HepG2 (cell line): ENCODE measurements at regions not wholly inside any gene's neighbourhood (a gene's known extent, or its start where the extent isn't known, plus 50 kb on each side); places are given as distances from the start of the nearest gene placed in this dataset.
A peak's percentile ranks its signal among the peaks of the same experiment; 100 is the strongest.

ENCODE experiments used
- ATAC-seq: fragments of 200-7000 bp; cut with Tn5 transposase; 3 replicates; pipeline ENCODE4 v1.9.1; 2020; ENCODE audit warnings: mild to moderate bottlenecking, moderate library complexity
- BruUV-seq: library from RNA; stranded (reverse); fragments of 400-500 nt; replicated peaks from 2 replicates; lab custom pipeline; 2021; lab: Mats Ljungman, UMichigan
- CTCF ChIA-PET: fragments of 300-600 bp; formaldehyde crosslinking; extraction: SDS; loops from one replicate; lab custom pipeline; 2021; ENCODE audit warnings: low total read pairs, inconsistent platforms, low intra/inter-chr PET ratio; lab: Yijun Ruan, JAX
- POLR2A ChIA-PET: fragments of 350-600 bp; sonication (Branson Sonifier 250); formaldehyde crosslinking; loops from one replicate; lab custom pipeline; 2020; ENCODE audit warnings: antibody characterized with exemption, inconsistent platforms; lab: Yijun Ruan, JAX
- DNase-seq: peaks from one replicate; pipeline ENCODE4 v3.0.0-alpha.2; 2015; ENCODE audit warnings: low spot score
- FAIRE-seq: peaks from 3 replicates; lab custom pipeline; 2011; peaks lifted over from hg19 to GRCh38; lab: Jason Lieb, UNC
- H2AFZ ChIP-seq: one replicate; pipeline ENCODE4 v1.6.1; 2011; ENCODE audit warnings: low read length, inconsistent platforms
- H3K27ac ChIP-seq: fragments of 300-600 bp; 3 replicates; pipeline ENCODE4 v1.8.0; 2011; ENCODE audit warnings: mixed run types, mild to moderate bottlenecking, mixed read lengths, low read length, inconsistent platforms; ENCODE audit not compliant: insufficient read depth; ENCODE audit errors: extremely low read length
- H3K27me3 ChIP-seq, 2 experiments: fragments of 200-600 bp in 1 of 2; 2 replicates in 1 of 2; 3 replicates in 1 of 2; pipeline versions ENCODE4 v1.6.0 to v1.8.0; 2011; ENCODE audit warnings: low read length in 2 of 2, mild to moderate bottlenecking in 2 of 2, moderate library complexity in 2 of 2, inconsistent platforms in 1 of 2; ENCODE audit not compliant: insufficient read depth in 2 of 2, control insufficient read depth in 1 of 2
- H3K36me3 ChIP-seq, 2 experiments: fragments of 200-600 bp in 1 of 2; replicated peaks in 1 of 2; 2 replicates in 1 of 2; 3 replicates in 1 of 2; pipeline versions ENCODE4 v1.5.1 to v1.8.0; 2011; ENCODE audit warnings: low read length in 2 of 2, inconsistent platforms in 1 of 2; ENCODE audit not compliant: insufficient read depth in 2 of 2, control insufficient read depth in 1 of 2
- H3K4me1 ChIP-seq: 2 replicates; pipeline ENCODE4 v1.5.1; 2012; ENCODE audit warnings: low read length, inconsistent platforms; ENCODE audit not compliant: insufficient read depth
- H3K4me2 ChIP-seq: 2 replicates; pipeline ENCODE4 v1.6.0; 2011; ENCODE audit warnings: low read depth, low read length, inconsistent platforms
- H3K4me3 ChIP-seq, 3 experiments: fragments of 200-600 bp in 1 of 3; sonication (generic), shearing (Covaris generic) in 1 of 3; replicated peaks in 1 of 3; 2 replicates each; pipeline ENCODE4 v1.5.1; 2011 to 2016; ENCODE audit warnings: low read length in 3 of 3, inconsistent platforms in 2 of 3, low read depth in 2 of 3, mild to moderate bottlenecking in 2 of 3, control low read depth in 1 of 3, mixed read lengths in 1 of 3; ENCODE audit not compliant: insufficient read depth in 1 of 3
- H3K79me2 ChIP-seq: one replicate; pipeline ENCODE4 v1.6.1; 2011; ENCODE audit warnings: low read length, inconsistent platforms; ENCODE audit not compliant: insufficient read depth
- H3K9ac ChIP-seq: 2 replicates; pipeline ENCODE4 v1.6.0; 2011; ENCODE audit warnings: mild to moderate bottlenecking, low read depth, low read length, inconsistent platforms; ENCODE audit not compliant: insufficient read depth
- H3K9me3 ChIP-seq: 2 replicates; pipeline ENCODE4 v1.5.1; 2012; ENCODE audit warnings: mild to moderate bottlenecking, low read length
- H4K20me1 ChIP-seq: 2 replicates; pipeline ENCODE4 v1.6.0; 2011; ENCODE audit warnings: inconsistent platforms, mild to moderate bottlenecking, low read length, moderate library complexity; ENCODE audit not compliant: insufficient read depth
- CEBPB ChIP-seq: IDR thresholded peaks from 2 replicates; pipeline ENCODE4 v1.6.1; 2011; ENCODE audit warnings: low read depth, low read length, improper control_type of control experiment, borderline replicate concordance
- MAFF ChIP-seq: IDR thresholded peaks from 2 replicates; pipeline ENCODE4 v1.6.1; 2011; ENCODE audit warnings: low read depth, low read length, improper control_type of control experiment
- MAFK ChIP-seq, 2 experiments: IDR thresholded peaks in 1 of 2; conservative IDR thresholded peaks in 1 of 2; 2 replicates each; pipeline ENCODE4 v1.6.1; 2011; ENCODE audit warnings: improper control_type of control experiment in 2 of 2, low read length in 2 of 2
- NFRKB ChIP-seq: fragments of 450-650 bp; IDR thresholded peaks from 2 replicates; pipeline ENCODE4 v1.6.1; 2017
- POLR2AphosphoS5 ChIP-seq: IDR thresholded peaks from 2 replicates; pipeline ENCODE4 v1.6.1; 2012; ENCODE audit warnings: low read depth, low read length
- ZNF432 ChIP-seq: sonication (generic); formaldehyde crosslinking; IDR thresholded peaks from 2 replicates; pipeline ENCODE4 v1.5.0; 2020; ENCODE audit warnings: missing genetic modification reagents, mild to moderate bottlenecking, borderline replicate concordance
- ZNF543 ChIP-seq: sonication (generic); formaldehyde crosslinking; IDR thresholded peaks from 2 replicates; pipeline ENCODE4 v1.4.0; 2020; ENCODE audit warnings: mild to moderate bottlenecking, missing genetic modification reagents
- ZNF768 ChIP-seq: sonication (generic); formaldehyde crosslinking; IDR thresholded peaks from 2 replicates; pipeline ENCODE4 v1.4.0; 2020; ENCODE audit warnings: missing genetic modification reagents
- WGBS: methylation state at CpG from one replicate; pipeline ENCODE4 v1.1.6; 2017; ENCODE audit warnings: low lambda C conversion rate; 5-methylcytosine and 5-hydroxymethylcytosine counted together
- in situ Hi-C: cut with HindIII; loops from 2 replicates; pipeline ENCODE4 v1.10.0; 2017; ENCODE audit warnings: low pct_unique_long_range_greater_than_20kb; ENCODE audit not compliant: extremely low pct_ligation_motif_present
- intact Hi-C: fragments of 100-400 bp; cut with micrococcal nuclease; formaldehyde crosslinking; loops from one replicate; pipeline ENCODE4 v1.10.0; 2022; ENCODE audit not compliant: unreplicated experiment
- TF ChIP-seq, protein P1 (sequence below): sonication (generic); formaldehyde crosslinking; IDR thresholded peaks from 2 replicates; pipeline ENCODE4 v1.4.0; 2020; ENCODE audit warnings: missing genetic modification reagents, mild to moderate bottlenecking, borderline replicate concordance
- TF ChIP-seq, protein P2 (sequence below): sonication (generic); formaldehyde crosslinking; IDR thresholded peaks from 2 replicates; pipeline ENCODE4 v1.4.0; 2020; ENCODE audit warnings: low read depth, mild to moderate bottlenecking, missing genetic modification reagents
- TF ChIP-seq, protein P3 (sequence below): sonication (generic); formaldehyde crosslinking; IDR thresholded peaks from 2 replicates; pipeline ENCODE4 v1.5.0; 2020; ENCODE audit warnings: mild to moderate bottlenecking, missing genetic modification reagents, borderline replicate concordance

DNA sequence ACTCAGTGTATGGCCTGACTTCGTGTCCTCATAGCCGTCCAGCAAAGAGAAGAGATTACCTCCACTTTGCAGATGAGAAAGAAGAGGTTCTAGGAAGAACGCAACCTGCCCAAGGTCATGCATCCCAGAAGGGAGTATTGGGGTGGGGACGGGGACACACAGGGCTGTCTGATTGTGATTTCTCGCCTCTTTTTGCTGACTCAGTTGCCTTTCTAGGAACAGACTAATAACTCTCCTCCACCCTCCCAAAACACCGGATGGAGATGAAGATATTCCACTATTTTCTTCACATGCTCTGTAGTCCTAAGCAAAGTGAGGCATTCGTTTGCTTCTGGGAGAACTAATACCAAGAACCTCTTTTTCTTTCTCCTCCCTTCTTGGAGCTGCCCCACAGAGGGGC, 529.3 kb downstream of the MIAT start:
- H3K4me2 ChIP-seq: no peak overlapping the region
- no peaks in the 10 kb centered on the region for H3K4me1 ChIP-seq
- peaks cover 9% of the 10 kb centered on the region for H3K9me3 ChIP-seq
- ATAC-seq: no peak
- 11% methylated on average over 6 of the region's 7 CpGs for WGBS
- 0 out of 5 replicates have a peak, but pooled peaks cover 2 to 3% of the 10 kb centered on the region in 2 experiments for H3K27me3 ChIP-seq
- ChIA-PET POLR2A (no interaction called here), CTCF (no interaction called here)
- DNase-seq: no peak
- H3K79me2 ChIP-seq: no peaks in the 10 kb centered on the region
- TF ChIP-seq CEBPB: no peak
- TF ChIP-seq, protein P1, sequence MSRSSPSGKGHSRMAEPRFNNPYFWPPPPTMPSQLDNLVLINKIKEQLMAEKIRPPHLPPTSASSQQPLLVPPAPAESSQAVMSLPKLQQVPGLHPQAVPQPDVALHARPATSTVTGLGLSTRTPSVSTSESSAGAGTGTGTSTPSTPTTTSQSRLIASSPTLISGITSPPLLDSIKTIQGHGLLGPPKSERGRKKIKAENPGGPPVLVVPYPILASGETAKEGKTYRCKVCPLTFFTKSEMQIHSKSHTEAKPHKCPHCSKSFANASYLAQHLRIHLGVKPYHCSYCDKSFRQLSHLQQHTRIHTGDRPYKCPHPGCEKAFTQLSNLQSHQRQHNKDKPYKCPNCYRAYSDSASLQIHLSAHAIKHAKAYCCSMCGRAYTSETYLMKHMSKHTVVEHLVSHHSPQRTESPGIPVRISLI (CRISPR knock-in tag): no peak
- TF ChIP-seq MAFK (conservative IDR thresholded peaks at IDR 0.05 in 1 of 2, IDR thresholded peaks at IDR 0.05 in 1 of 2; ENCODE audit: low read length in 2 of 2): peak; percentile 67 to 82; a peak in 3 of 4 replicates
- TF ChIP-seq ZNF543 (CRISPR knock-in tag): no peak
- no peak for TF ChIP-seq NFRKB
- TF ChIP-seq ZNF768 (CRISPR knock-in tag): no peak
- peak; percentile 73 for TF ChIP-seq MAFF
- TF ChIP-seq, protein P2, sequence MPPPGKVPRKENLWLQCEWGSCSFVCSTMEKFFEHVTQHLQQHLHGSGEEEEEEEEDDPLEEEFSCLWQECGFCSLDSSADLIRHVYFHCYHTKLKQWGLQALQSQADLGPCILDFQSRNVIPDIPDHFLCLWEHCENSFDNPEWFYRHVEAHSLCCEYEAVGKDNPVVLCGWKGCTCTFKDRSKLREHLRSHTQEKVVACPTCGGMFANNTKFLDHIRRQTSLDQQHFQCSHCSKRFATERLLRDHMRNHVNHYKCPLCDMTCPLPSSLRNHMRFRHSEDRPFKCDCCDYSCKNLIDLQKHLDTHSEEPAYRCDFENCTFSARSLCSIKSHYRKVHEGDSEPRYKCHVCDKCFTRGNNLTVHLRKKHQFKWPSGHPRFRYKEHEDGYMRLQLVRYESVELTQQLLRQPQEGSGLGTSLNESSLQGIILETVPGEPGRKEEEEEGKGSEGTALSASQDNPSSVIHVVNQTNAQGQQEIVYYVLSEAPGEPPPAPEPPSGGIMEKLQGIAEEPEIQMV (CRISPR knock-in tag): no peak
- TF ChIP-seq, protein P3, sequence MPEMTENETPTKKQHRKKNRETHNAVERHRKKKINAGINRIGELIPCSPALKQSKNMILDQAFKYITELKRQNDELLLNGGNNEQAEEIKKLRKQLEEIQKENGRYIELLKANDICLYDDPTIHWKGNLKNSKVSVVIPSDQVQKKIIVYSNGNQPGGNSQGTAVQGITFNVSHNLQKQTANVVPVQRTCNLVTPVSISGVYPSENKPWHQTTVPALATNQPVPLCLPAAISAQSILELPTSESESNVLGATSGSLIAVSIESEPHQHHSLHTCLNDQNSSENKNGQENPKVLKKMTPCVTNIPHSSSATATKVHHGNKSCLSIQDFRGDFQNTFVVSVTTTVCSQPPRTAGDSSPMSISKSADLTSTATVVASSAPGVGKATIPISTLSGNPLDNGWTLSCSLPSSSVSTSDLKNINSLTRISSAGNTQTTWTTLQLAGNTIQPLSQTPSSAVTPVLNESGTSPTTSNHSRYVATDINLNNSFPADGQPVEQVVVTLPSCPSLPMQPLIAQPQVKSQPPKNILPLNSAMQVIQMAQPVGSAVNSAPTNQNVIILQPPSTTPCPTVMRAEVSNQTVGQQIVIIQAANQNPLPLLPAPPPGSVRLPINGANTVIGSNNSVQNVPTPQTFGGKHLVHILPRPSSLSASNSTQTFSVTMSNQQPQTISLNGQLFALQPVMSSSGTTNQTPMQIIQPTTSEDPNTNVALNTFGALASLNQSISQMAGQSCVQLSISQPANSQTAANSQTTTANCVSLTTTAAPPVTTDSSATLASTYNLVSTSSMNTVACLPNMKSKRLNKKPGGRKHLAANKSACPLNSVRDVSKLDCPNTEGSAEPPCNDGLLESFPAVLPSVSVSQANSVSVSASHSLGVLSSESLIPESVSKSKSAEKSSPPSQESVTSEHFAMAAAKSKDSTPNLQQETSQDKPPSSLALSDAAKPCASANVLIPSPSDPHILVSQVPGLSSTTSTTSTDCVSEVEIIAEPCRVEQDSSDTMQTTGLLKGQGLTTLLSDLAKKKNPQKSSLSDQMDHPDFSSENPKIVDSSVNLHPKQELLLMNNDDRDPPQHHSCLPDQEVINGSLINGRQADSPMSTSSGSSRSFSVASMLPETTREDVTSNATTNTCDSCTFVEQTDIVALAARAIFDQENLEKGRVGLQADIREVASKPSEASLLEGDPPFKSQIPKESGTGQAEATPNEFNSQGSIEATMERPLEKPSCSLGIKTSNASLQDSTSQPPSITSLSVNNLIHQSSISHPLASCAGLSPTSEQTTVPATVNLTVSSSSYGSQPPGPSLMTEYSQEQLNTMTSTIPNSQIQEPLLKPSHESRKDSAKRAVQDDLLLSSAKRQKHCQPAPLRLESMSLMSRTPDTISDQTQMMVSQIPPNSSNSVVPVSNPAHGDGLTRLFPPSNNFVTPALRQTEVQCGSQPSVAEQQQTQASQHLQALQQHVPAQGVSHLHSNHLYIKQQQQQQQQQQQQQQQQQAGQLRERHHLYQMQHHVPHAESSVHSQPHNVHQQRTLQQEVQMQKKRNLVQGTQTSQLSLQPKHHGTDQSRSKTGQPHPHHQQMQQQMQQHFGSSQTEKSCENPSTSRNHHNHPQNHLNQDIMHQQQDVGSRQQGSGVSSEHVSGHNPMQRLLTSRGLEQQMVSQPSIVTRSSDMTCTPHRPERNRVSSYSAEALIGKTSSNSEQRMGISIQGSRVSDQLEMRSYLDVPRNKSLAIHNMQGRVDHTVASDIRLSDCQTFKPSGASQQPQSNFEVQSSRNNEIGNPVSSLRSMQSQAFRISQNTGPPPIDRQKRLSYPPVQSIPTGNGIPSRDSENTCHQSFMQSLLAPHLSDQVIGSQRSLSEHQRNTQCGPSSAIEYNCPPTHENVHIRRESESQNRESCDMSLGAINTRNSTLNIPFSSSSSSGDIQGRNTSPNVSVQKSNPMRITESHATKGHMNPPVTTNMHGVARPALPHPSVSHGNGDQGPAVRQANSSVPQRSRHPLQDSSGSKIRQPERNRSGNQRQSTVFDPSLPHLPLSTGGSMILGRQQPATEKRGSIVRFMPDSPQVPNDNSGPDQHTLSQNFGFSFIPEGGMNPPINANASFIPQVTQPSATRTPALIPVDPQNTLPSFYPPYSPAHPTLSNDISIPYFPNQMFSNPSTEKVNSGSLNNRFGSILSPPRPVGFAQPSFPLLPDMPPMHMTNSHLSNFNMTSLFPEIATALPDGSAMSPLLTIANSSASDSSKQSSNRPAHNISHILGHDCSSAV (CRISPR knock-in tag): no peak
- no peak for TF ChIP-seq ZNF432
- TF ChIP-seq POLR2AphosphoS5: no peak
- no peaks in the 10 kb centered on the region for H4K20me1 ChIP-seq
- in situ Hi-C loops: no loop called here
- no peak overlapping the region for H3K9ac ChIP-seq
- H3K4me3 ChIP-seq: no peak overlapping the region
- no peak overlapping the region for H2AFZ ChIP-seq
- no TSS peak for BruUV-seq
- FAIRE-seq: no peak
- H3K36me3 ChIP-seq: no peaks in the 10 kb centered on the region
- intact Hi-C loops: no loop called here
- no peak overlapping the region for H3K27ac ChIP-seq
